HG02884 (cell line): ENCODE measurements at regions not wholly inside any gene's neighbourhood (a gene's known extent, or its start where the extent isn't known, plus 50 kb on each side); places are given as distances from the start of the nearest gene placed in this dataset.
"Not testable (repeated sequence)": the region's sequence is repeated elsewhere in the genome, so short reads cannot be mapped to it uniquely, and the experiment has no call there.

ENCODE experiments used
- ATAC-seq: cut with Tn5 transposase; IDR thresholded peaks from one replicate; pipeline ENCODE4 v1.9.1; 2021; ENCODE audit warnings: mild to moderate bottlenecking, moderate library complexity; ENCODE audit not compliant: unreplicated experiment

GRCh38 chr15:31433091-31433490, 106.5 kb downstream of the KLF13 start:
- no peak for ATAC-seq

- ATAC-seq: no peak
Observed at GRCh38 chr15:31433574-31433973, 106.9 kb downstream of the KLF13 start.

GRCh38 chr15:31434275-31434587, 107.6 kb downstream of the KLF13 start:
- ATAC-seq: no peak

- peak; percentile 37 for ATAC-seq
Observed at GRCh38 chr15:31434588-31435260, 108.1 kb downstream of the KLF13 start.

GRCh38 chr15:31435261-31435911, 108.8 kb downstream of the KLF13 start:
- ATAC-seq: peak; percentile 50

GRCh38 chr15:31435912-31436628, 109.4 kb downstream of the KLF13 start:
- no peak for ATAC-seq

GRCh38 chr15:31437686-31438085, 111.1 kb downstream of the KLF13 start:
- peak; percentile 41 for ATAC-seq

- ATAC-seq: no peak
Observed at GRCh38 chr15:31438601-31439265, 112.1 kb downstream of the KLF13 start.

- ATAC-seq: no peak
Observed at GRCh38 chr15:31439328-31439727, 112.7 kb downstream of the KLF13 start.

- not testable (repeated sequence) for ATAC-seq
Observed at GRCh38 chr15:31440216-31440615, 113.6 kb downstream of the KLF13 start.

- no peak for ATAC-seq
Observed at GRCh38 chr15:31440754-31441311, 114.2 kb downstream of the KLF13 start.

- no peak for ATAC-seq
Observed at GRCh38 chr15:31442226-31442625, 115.6 kb downstream of the KLF13 start.

- ATAC-seq: no peak
Observed at GRCh38 chr15:31442699-31443111, 116.1 kb downstream of the KLF13 start.

- no peak for ATAC-seq
Observed at GRCh38 chr15:31444844-31445243, 118.2 kb downstream of the KLF13 start.

- ATAC-seq: no peak
Observed at GRCh38 chr15:31446546-31446945, 119.9 kb downstream of the KLF13 start.

- no peak for ATAC-seq
Observed at GRCh38 chr15:31447931-31448634, 121.4 kb downstream of the KLF13 start.

GRCh38 chr15:31448635-31448979, 122.0 kb downstream of the KLF13 start:
- no peak for ATAC-seq

GRCh38 chr15:31452595-31453557, 126.2 kb downstream of the KLF13 start:
- ATAC-seq: no peak

GRCh38 chr15:31453558-31454318, 127.1 kb downstream of the KLF13 start:
- ATAC-seq: no peak
